Fibroblast of pulmonary artery (primary cell): ENCODE measurements at regions not wholly inside any gene's neighbourhood (a gene's known extent, or its start where the extent isn't known, plus 50 kb on each side); places are given as distances from the start of the nearest gene placed in this dataset.

Experiments
- DNase-seq: peaks from one replicate; pipeline ENCODE4 v3.0.0-alpha.2; 2010; ENCODE audit warnings: low read depth
- H3K4me3 ChIP-seq: replicated peaks from 2 replicates; pipeline ENCODE4 v1.5.1; 2011; ENCODE audit warnings: low read depth, mild to moderate bottlenecking, control low read depth, low read length, moderate library complexity
- TF ChIP-seq, protein P1 (sequence below): IDR thresholded peaks from 2 replicates; pipeline ENCODE4 v1.5.1; 2011; ENCODE audit warnings: mild to moderate bottlenecking, control low read depth, low read length, inconsistent platforms; ENCODE audit errors: missing control alignments

DNA sequence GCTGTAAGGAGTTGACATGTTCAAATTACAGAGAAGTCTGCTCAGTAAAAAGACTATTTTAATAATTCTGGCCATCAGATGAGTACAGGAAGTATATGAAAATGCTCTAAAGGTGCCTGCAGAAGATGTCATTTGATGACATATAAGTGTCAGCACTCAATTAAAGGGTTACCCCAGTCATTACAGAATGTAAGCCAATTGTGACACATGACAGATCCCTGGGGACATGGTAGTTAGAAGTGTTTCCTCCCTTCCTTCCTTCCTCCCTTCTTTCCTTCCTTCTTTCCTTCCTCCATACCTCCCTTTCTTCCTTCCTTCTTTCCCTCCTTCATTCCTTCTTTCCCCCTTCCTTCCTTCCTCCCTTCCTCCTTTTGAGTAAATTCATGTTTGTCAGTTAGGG, 453.0 kb downstream of the RAPGEF2 start:
- no peak for DNase-seq

DNA sequence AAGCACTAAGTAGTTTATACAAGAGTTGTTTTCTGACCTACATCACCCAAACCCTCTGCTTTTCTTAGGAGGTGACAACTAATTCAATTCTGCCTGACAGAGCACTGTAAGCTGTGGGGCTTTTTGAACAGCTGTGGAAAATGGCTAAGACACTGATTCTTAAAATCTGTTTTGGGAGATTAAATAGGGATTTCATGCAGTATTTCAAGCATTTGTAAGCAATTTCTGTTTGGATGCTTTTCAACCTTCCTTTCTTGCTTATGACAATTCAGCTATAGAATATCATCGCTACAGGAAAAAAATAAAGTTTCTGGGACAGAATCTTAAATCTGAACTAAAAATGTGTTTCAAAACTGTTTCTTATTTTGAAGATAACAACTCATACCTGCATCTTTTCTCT, 459.5 kb downstream of the RAPGEF2 start:
- TF ChIP-seq, protein P1, sequence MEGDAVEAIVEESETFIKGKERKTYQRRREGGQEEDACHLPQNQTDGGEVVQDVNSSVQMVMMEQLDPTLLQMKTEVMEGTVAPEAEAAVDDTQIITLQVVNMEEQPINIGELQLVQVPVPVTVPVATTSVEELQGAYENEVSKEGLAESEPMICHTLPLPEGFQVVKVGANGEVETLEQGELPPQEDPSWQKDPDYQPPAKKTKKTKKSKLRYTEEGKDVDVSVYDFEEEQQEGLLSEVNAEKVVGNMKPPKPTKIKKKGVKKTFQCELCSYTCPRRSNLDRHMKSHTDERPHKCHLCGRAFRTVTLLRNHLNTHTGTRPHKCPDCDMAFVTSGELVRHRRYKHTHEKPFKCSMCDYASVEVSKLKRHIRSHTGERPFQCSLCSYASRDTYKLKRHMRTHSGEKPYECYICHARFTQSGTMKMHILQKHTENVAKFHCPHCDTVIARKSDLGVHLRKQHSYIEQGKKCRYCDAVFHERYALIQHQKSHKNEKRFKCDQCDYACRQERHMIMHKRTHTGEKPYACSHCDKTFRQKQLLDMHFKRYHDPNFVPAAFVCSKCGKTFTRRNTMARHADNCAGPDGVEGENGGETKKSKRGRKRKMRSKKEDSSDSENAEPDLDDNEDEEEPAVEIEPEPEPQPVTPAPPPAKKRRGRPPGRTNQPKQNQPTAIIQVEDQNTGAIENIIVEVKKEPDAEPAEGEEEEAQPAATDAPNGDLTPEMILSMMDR: no peak
- DNase-seq: no peak
- no peak overlapping the region for H3K4me3 ChIP-seq

More for the DNA sequence above, 453.0 kb downstream of the RAPGEF2 start:
- H3K4me3 ChIP-seq: no peak overlapping the region
- TF ChIP-seq, protein P1: no peak

DNA sequence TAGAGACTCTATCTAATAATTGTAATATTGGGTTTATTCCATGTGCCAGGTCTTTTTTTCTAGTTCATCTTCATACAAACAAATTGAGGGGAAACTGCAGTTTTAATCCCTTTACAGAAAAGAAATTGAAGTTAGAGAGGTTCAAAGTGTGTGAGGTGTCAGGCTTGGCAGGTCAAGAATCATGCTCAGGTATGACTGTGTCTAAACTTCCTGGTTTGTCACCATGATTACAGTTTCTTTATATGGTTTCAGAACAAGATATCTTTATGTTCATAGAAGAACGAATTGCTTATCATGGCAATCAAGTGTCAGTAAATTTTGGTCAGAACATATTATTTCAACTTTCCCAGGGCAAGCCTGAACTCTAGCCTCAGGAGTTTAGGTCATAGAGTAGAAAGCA, 460.4 kb downstream of the RAPGEF2 start:
- H3K4me3 ChIP-seq: no peak overlapping the region
- no peak for DNase-seq
- TF ChIP-seq, protein P1: no peak

DNA sequence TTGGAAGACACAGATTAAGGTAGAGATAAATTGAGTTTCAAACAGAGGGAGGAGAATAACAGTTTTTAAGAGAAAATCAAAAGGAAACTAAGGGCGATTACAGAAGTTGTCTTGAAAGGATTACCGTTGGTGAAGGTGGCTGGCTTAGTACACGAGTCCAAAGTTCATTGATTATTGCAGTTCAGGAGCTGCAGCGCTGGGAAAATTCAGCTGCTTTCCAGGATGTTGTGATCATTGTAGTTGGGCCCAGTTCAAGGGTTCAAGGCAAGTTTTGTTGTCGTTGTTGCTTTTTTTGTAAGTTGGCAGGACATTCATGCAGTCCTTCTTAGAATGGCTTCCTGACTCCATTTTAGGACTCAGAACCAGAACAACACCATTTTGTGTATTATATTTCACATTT, 461.7 kb downstream of the RAPGEF2 start:
- TF ChIP-seq, protein P1: no peak
- no peak overlapping the region for H3K4me3 ChIP-seq
- no peak for DNase-seq

DNA sequence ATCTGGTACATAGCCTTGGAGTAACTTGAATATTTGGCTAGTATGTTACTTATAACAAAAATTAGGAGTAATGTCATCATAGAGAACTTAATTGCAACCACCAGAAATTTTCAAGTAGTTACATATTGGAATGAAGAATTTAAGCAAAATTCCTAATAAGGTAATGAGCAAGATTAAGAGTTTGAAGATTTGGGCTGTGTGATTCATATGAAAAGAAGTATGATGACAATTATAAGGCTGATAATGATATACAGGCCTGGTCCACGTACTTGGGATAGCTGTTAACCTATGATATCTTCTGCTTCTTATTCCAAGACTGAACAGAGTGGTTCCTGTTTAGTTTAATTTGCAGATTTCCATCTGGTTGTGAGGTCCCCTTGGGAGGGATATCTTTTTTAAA, 463.9 kb downstream of the RAPGEF2 start:
- no peak overlapping the region for H3K4me3 ChIP-seq
- TF ChIP-seq, protein P1: no peak
- no peak for DNase-seq

DNA sequence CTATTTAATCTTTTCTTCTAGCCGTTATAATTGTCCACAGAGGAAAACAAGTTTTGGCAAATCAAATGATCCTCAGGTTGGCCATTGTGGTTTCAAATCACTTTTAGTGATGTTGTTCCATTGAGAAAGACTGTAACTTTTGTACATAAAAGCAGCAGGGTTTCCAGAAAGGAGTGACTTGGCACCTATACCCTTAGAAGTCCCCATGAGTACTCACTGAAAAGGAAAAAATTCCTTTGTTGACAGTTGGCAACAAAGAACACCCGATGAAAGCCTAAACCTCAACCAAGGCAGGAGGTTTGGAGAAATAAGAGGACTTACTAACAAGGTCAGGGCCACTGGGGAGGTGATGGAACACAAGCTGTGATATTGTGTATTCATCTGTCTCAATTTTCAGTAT, 474.4 kb downstream of the RAPGEF2 start:
- TF ChIP-seq, protein P1: no peak
- DNase-seq: no peak
- H3K4me3 ChIP-seq: no peak overlapping the region

DNA sequence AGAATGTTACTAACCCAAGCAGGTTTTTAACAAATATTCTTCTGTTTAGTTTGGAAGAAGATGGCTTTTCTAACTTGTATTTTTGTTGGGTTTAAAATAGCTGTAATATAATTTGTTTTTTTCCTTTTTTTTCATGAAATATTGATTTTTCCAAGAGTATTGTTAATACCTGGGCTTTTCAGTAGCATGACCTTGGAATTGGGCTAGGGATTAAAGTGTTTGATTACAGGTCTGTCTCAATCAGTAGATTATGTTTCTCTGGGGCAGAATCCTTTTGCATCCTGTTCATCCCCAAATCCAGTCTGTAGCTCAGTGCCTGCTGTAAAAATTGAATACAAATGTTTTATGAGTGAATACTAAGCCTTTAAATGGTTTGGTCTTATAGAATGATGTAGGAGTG, 479.8 kb downstream of the RAPGEF2 start:
- no peak overlapping the region for H3K4me3 ChIP-seq
- no peak for DNase-seq
- TF ChIP-seq, protein P1: no peak
